ENCODE measurements at regions not wholly inside any gene's neighbourhood (a gene's known extent, or its start where the extent isn't known, plus 50 kb on each side); places are given as distances from the start of the nearest gene placed in this dataset.

GRCh38 chr16:56019274-56019673 is 144.1 kb upstream of the CES5A start:
- H3K9me3 Mint-ChIP-seq (ENCODE audit: unreplicated experiment) = peaks cover 16% of the 10 kb centered on the region
- peak overlapping the region; percentile 34 for H3K4me3 Mint-ChIP-seq (ENCODE audit: unreplicated experiment)
- H3K27ac Mint-ChIP-seq (ENCODE audit: unreplicated experiment) = peak overlapping the region; percentile 90
- no peak for DNase-seq
- H3K36me3 Mint-ChIP-seq (ENCODE audit: unreplicated experiment) = no peaks in the 10 kb centered on the region
- no peak for TF ChIP-seq CTCF (IDR thresholded peaks at IDR 0.05; ENCODE audit: partially characterized antibody, unreplicated experiment)
- H3K27me3 Mint-ChIP-seq (ENCODE audit: unreplicated experiment) = peaks cover 16% of the 10 kb centered on the region
- peaks cover 58% of the 10 kb centered on the region for H3K4me1 Mint-ChIP-seq (ENCODE audit: low read depth, unreplicated experiment)

GRCh38 chr16:56013962-56014552 is 138.9 kb upstream of the CES5A start:
- Mint-ChIP-seq H3K27me3 (ENCODE audit: unreplicated experiment) (peaks cover 13% of the 10 kb centered on the region), H3K27ac (ENCODE audit: unreplicated experiment) (peak overlapping the region; percentile 92), H3K36me3 (ENCODE audit: unreplicated experiment) (no peaks in the 10 kb centered on the region), H3K4me1 (ENCODE audit: low read depth, unreplicated experiment) (peaks cover 59% of the 10 kb centered on the region), H3K9me3 (ENCODE audit: unreplicated experiment) (peaks cover 11% of the 10 kb centered on the region), H3K4me3 (ENCODE audit: unreplicated experiment) (peak overlapping the region; percentile 74)
- no peak for TF ChIP-seq CTCF (IDR thresholded peaks at IDR 0.05; ENCODE audit: partially characterized antibody, unreplicated experiment)
- DNase-seq = no peak

GRCh38 chr16:56012482-56012811 is 137.3 kb upstream of the CES5A start:
- Mint-ChIP-seq H3K36me3 (ENCODE audit: unreplicated experiment) (no peaks in the 10 kb centered on the region), H3K4me1 (ENCODE audit: low read depth, unreplicated experiment) (peaks cover 46% of the 10 kb centered on the region), H3K27me3 (ENCODE audit: unreplicated experiment) (peaks cover 13% of the 10 kb centered on the region), H3K4me3 (ENCODE audit: unreplicated experiment) (no peak overlapping the region), H3K9me3 (ENCODE audit: unreplicated experiment) (peaks cover 10% of the 10 kb centered on the region), H3K27ac (ENCODE audit: unreplicated experiment) (no peak overlapping the region)
- DNase-seq = no peak
- no peak for TF ChIP-seq CTCF (IDR thresholded peaks at IDR 0.05; ENCODE audit: partially characterized antibody, unreplicated experiment)

GRCh38 chr16:56011808-56012481 is 136.8 kb upstream of the CES5A start:
- peaks cover 13% of the 10 kb centered on the region for H3K27me3 Mint-ChIP-seq (ENCODE audit: unreplicated experiment)
- DNase-seq = no peak
- H3K36me3 Mint-ChIP-seq (ENCODE audit: unreplicated experiment) = no peaks in the 10 kb centered on the region
- H3K27ac Mint-ChIP-seq (ENCODE audit: unreplicated experiment) = no peak overlapping the region
- peaks cover 10% of the 10 kb centered on the region for H3K9me3 Mint-ChIP-seq (ENCODE audit: unreplicated experiment)
- H3K4me1 Mint-ChIP-seq (ENCODE audit: low read depth, unreplicated experiment) = peaks cover 43% of the 10 kb centered on the region
- TF ChIP-seq CTCF (IDR thresholded peaks at IDR 0.05; ENCODE audit: partially characterized antibody, unreplicated experiment) = no peak
- H3K4me3 Mint-ChIP-seq (ENCODE audit: unreplicated experiment) = no peak overlapping the region

- Mint-ChIP-seq H3K9me3 (ENCODE audit: unreplicated experiment) (peaks cover 2% of the 10 kb centered on the region), H3K27me3 (ENCODE audit: unreplicated experiment) (no peaks in the 10 kb centered on the region), H3K4me1 (ENCODE audit: low read depth, unreplicated experiment) (peaks cover 2% of the 10 kb centered on the region), H3K27ac (ENCODE audit: unreplicated experiment) (no peak overlapping the region), H3K4me3 (ENCODE audit: unreplicated experiment) (no peak overlapping the region), H3K36me3 (ENCODE audit: unreplicated experiment) (no peaks in the 10 kb centered on the region)
- no peak for DNase-seq
- TF ChIP-seq CTCF (IDR thresholded peaks at IDR 0.05; ENCODE audit: partially characterized antibody, unreplicated experiment) = no peak
Observed at GRCh38 chr16:56005958-56006357, 130.8 kb upstream of the CES5A start.
